ENCODE measurements at regions not wholly inside any gene's neighbourhood (a gene's known extent, or its start where the extent isn't known, plus 50 kb on each side); places are given as distances from the start of the nearest gene placed in this dataset.

DNA sequence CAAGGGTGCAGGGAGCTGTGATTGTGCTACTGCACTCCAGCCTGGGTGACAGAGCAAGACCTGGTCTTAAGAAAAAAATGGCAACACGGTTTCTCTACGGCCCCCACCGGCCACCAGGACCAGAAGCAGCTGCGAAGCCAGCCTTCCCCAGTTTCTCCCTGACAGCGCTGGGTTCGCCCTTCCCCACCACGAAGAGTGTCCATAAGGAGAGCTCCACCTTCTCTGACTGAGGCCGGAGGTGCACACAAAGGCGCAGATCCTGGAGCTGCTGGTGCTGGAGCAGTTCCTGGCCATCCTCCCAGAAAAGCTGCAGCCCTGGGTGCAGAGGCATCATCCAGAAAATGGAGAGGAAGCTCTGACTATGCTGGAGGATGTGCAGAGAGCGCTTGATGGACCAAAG is 52.2 kb upstream of the ZNF599 start (continued):
- TF ChIP-seq MEIS1 (CRISPR knock-in tag; IDR thresholded peaks at IDR 0.05; ENCODE audit: borderline replicate concordance) = no peak
- TF ChIP-seq ZXDB (tag by site-specific recombination; IDR thresholded peaks at IDR 0.05) = no peak
- TF ChIP-seq ZNF404 (tag by site-specific recombination; IDR thresholded peaks at IDR 0.05) = no peak

DNA sequence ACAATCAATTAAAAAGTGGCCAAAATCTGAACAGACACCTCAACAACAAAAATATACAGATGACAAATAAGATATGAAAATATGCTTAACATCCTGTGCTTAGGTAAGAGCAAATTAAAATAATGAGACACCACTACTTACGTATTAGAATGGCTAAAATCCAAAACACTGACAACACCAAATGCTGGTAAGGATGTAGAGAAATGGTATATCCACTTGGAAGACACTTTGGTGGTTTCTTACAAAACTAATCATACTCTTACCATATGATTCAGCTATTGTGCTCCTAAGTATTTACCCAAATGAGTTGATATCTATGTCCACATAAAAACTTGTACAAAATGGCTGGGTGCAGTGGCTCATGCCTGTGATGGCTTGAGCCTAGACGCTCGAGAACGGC is 51.7 kb upstream of the ZNF599 start:
- POLR2A ChIA-PET = no interaction called here
- Histone ChIP-seq H3K4me1 (ENCODE audit: control insufficient read depth, insufficient read depth, low read length) (no peaks in the 10 kb centered on the region), H3K9me3 (ENCODE audit: control insufficient read depth, insufficient read depth, low read depth, low read length) (peaks cover 11% of the 10 kb centered on the region), H3K4me3 (ENCODE audit: low read depth, low read length) (no peak overlapping the region), H3K27ac (ENCODE audit: extremely low read depth, low read depth, low read length) (no peak overlapping the region), H3K36me3 (ENCODE audit: control insufficient read depth in 2 of 2, insufficient read depth in 1 of 2, low read length in 2 of 2) (no peaks in the 10 kb centered on the region; a peak in 1 of 3 replicates)
- CTCF ChIA-PET = interaction anchor here (0.5 to 1.1 kb wide), 4 partner anchors 9 to 384 kb away, joined by 3 to 4 read pairs (median 4); no protein-coding TSS in a partner anchor
- TF ChIP-seq, protein P1, sequence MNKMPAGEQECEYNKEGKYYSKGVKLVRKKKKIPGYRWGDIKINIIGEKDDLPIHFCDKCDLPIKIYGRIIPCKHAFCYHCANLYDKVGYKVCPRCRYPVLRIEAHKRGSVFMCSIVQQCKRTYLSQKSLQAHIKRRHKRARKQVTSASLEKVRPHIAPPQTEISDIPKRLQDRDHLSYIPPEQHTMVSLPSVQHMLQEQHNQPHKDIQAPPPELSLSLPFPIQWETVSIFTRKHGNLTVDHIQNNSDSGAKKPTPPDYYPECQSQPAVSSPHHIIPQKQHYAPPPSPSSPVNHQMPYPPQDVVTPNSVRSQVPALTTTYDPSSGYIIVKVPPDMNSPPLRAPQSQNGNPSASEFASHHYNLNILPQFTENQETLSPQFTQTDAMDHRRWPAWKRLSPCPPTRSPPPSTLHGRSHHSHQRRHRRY (tag by site-specific recombination; IDR thresholded peaks at IDR 0.05) = no peak
- TF ChIP-seq ZNF510 (tag by site-specific recombination; IDR thresholded peaks at IDR 0.05; ENCODE audit: insufficient replicate concordance) = no peak
- TF ChIP-seq ZNF138 (tag by site-specific recombination; IDR thresholded peaks at IDR 0.05; ENCODE audit: borderline replicate concordance) = no peak
- TF ChIP-seq ZNF660 (tag by site-specific recombination; IDR thresholded peaks at IDR 0.05) = no peak
- TF ChIP-seq ZFP3 (tag by site-specific recombination; IDR thresholded peaks at IDR 0.05; ENCODE audit: low read depth) = no peak
- no peak for TF ChIP-seq ZNF324 (tag by site-specific recombination; IDR thresholded peaks at IDR 0.05)
- TF ChIP-seq ZIC2 (tag by site-specific recombination; IDR thresholded peaks at IDR 0.05) = no peak
- TF ChIP-seq, protein P2, sequence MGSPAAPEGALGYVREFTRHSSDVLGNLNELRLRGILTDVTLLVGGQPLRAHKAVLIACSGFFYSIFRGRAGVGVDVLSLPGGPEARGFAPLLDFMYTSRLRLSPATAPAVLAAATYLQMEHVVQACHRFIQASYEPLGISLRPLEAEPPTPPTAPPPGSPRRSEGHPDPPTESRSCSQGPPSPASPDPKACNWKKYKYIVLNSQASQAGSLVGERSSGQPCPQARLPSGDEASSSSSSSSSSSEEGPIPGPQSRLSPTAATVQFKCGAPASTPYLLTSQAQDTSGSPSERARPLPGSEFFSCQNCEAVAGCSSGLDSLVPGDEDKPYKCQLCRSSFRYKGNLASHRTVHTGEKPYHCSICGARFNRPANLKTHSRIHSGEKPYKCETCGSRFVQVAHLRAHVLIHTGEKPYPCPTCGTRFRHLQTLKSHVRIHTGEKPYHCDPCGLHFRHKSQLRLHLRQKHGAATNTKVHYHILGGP (tag by site-specific recombination; IDR thresholded peaks at IDR 0.05) = no peak
- TF ChIP-seq ZBTB48 (tag by site-specific recombination; IDR thresholded peaks at IDR 0.05) = no peak
- no peak for TF ChIP-seq TRIM28 (IDR thresholded peaks at IDR 0.05; ENCODE audit: borderline replicate concordance, low read length)
- TF ChIP-seq ZXDB (tag by site-specific recombination; IDR thresholded peaks at IDR 0.05) = no peak
- no peak for TF ChIP-seq ZNF10 (tag by site-specific recombination; IDR thresholded peaks at IDR 0.05)
- TF ChIP-seq ZNF214 (tag by site-specific recombination; IDR thresholded peaks at IDR 0.05; ENCODE audit: borderline replicate concordance) = no peak
- TF ChIP-seq, protein P3, sequence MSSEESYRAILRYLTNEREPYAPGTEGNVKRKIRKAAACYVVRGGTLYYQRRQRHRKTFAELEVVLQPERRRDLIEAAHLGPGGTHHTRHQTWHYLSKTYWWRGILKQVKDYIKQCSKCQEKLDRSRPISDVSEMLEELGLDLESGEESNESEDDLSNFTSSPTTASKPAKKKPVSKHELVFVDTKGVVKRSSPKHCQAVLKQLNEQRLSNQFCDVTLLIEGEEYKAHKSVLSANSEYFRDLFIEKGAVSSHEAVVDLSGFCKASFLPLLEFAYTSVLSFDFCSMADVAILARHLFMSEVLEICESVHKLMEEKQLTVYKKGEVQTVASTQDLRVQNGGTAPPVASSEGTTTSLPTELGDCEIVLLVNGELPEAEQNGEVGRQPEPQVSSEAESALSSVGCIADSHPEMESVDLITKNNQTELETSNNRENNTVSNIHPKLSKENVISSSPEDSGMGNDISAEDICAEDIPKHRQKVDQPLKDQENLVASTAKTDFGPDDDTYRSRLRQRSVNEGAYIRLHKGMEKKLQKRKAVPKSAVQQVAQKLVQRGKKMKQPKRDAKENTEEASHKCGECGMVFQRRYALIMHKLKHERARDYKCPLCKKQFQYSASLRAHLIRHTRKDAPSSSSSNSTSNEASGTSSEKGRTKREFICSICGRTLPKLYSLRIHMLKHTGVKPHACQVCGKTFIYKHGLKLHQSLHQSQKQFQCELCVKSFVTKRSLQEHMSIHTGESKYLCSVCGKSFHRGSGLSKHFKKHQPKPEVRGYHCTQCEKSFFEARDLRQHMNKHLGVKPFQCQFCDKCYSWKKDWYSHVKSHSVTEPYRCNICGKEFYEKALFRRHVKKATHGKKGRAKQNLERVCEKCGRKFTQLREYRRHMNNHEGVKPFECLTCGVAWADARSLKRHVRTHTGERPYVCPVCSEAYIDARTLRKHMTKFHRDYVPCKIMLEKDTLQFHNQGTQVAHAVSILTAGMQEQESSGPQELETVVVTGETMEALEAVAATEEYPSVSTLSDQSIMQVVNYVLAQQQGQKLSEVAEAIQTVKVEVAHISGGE (tag by site-specific recombination; conservative IDR thresholded peaks at IDR 0.05; ENCODE audit: low read depth) = no peak
- TF ChIP-seq ZNF426 (tag by site-specific recombination; IDR thresholded peaks at IDR 0.05) = no peak
- TF ChIP-seq ZNF670 (tag by site-specific recombination; IDR thresholded peaks at IDR 0.05; ENCODE audit: low read depth) = no peak
- no peak for TF ChIP-seq ZNF169 (tag by site-specific recombination; IDR thresholded peaks at IDR 0.05)
- no peak for TF ChIP-seq ZNF561 (tag by site-specific recombination; IDR thresholded peaks at IDR 0.05; ENCODE audit: borderline replicate concordance)
- TF ChIP-seq, protein P4, sequence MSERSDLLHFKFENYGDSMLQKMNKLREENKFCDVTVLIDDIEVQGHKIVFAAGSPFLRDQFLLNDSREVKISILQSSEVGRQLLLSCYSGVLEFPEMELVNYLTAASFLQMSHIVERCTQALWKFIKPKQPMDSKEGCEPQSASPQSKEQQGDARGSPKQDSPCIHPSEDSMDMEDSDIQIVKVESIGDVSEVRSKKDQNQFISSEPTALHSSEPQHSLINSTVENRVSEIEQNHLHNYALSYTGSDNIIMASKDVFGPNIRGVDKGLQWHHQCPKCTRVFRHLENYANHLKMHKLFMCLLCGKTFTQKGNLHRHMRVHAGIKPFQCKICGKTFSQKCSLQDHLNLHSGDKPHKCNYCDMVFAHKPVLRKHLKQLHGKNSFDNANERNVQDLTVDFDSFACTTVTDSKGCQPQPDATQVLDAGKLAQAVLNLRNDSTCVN (tag by site-specific recombination; optimal IDR thresholded peaks at IDR 0.05) = no peak
- TF ChIP-seq ZNF2 (tag by site-specific recombination; IDR thresholded peaks at IDR 0.05) = no peak
